IMR-90 (cell line): ENCODE measurements at regions not wholly inside any gene's neighbourhood (a gene's known extent, or its start where the extent isn't known, plus 50 kb on each side); places are given as distances from the start of the nearest gene placed in this dataset.

Experiments
- ATAC-seq: fragments of 200-7000 bp; cut with Tn5 transposase; 2 replicates; pipeline ENCODE4 v1.9.1; 2020; ENCODE audit warnings: low read depth, mild to moderate bottlenecking, moderate library complexity
- BruUV-seq: library from RNA; stranded (reverse); fragments of 400-500 nt; replicated peaks from 2 replicates; lab custom pipeline; 2021; lab: Mats Ljungman, UMichigan
- CTCF ChIA-PET: fragments of 300-600 bp; formaldehyde crosslinking; extraction: SDS; loops from one replicate; lab custom pipeline; 2021; ENCODE audit warnings: antibody characterized with exemption; lab: Yijun Ruan, JAX
- POLR2A ChIA-PET: fragments of 300-600 bp; sonication (Branson Sonifier 250); formaldehyde crosslinking; loops from one replicate; lab custom pipeline; 2022; ENCODE audit warnings: antibody characterized with exemption; ENCODE audit not compliant: unreplicated experiment; lab: Charles Lee
- DNase-seq: peaks from one replicate; pipeline ENCODE4 v3.0.0; 2013
- H2AFZ ChIP-seq: replicated peaks from 2 replicates; pipeline ENCODE3; 2013; ENCODE audit warnings: low read length, mild to moderate bottlenecking; ENCODE audit not compliant: poor library complexity
- H2AK5ac ChIP-seq: 2 replicates; pipeline ENCODE4 v1.6.1; 2013; ENCODE audit warnings: low read depth, low read length, inconsistent platforms
- H2AK9ac ChIP-seq: replicated peaks from 2 replicates; pipeline ENCODE3; 2013; ENCODE audit warnings: mild to moderate bottlenecking, low read depth, low read length, moderate library complexity; ENCODE audit not compliant: poor library complexity
- H2BK120ac ChIP-seq: 2 replicates; pipeline ENCODE4 v1.6.1; 2013; ENCODE audit warnings: low read depth, low read length, inconsistent platforms
- H2BK15ac ChIP-seq: 3 replicates; pipeline ENCODE4 v1.6.1; 2013; ENCODE audit warnings: low read depth, low read length, inconsistent platforms
- H2BK20ac ChIP-seq: 2 replicates; pipeline ENCODE4 v1.6.1; 2013; ENCODE audit warnings: low read depth, mild to moderate bottlenecking, inconsistent platforms, low read length, moderate library complexity
- H2BK5ac ChIP-seq: 2 replicates; pipeline ENCODE4 v1.6.1; 2013; ENCODE audit warnings: mild to moderate bottlenecking, low read depth, low read length, inconsistent platforms; ENCODE audit not compliant: poor library complexity, severe bottlenecking
- H3K14ac ChIP-seq: replicated peaks from 2 replicates; pipeline ENCODE4 v1.6.1; 2013; ENCODE audit warnings: low read depth, low read length, inconsistent platforms
- H3K18ac ChIP-seq: 2 replicates; pipeline ENCODE4 v1.6.1; 2013; ENCODE audit warnings: low read depth, low read length, control low read depth
- H3K23ac ChIP-seq: 2 replicates; pipeline ENCODE4 v1.6.1; 2013; ENCODE audit warnings: low read depth, low read length, inconsistent platforms
- H3K27ac ChIP-seq: 2 replicates; pipeline ENCODE4 v1.5.1; 2013; ENCODE audit warnings: mild to moderate bottlenecking, control low read depth, low read length; ENCODE audit not compliant: insufficient read depth
- H3K27me3 ChIP-seq: 2 replicates; pipeline ENCODE4 v1.6.1; 2013; ENCODE audit warnings: low read length; ENCODE audit not compliant: control insufficient read depth, insufficient read depth
- H3K36me3 ChIP-seq: 2 replicates; pipeline ENCODE4 v1.6.1; 2013; ENCODE audit warnings: low read length, mixed read lengths; ENCODE audit not compliant: control insufficient read depth, insufficient read depth
- H3K4ac ChIP-seq: 2 replicates; pipeline ENCODE4 v1.6.1; 2013; ENCODE audit warnings: low read depth, low read length, inconsistent platforms
- H3K4me1 ChIP-seq: 2 replicates; pipeline ENCODE4 v1.6.1; 2013; ENCODE audit warnings: low read length, mixed read lengths; ENCODE audit not compliant: control insufficient read depth, insufficient read depth
- H3K4me2 ChIP-seq: 2 replicates; pipeline ENCODE4 v1.6.1; 2013; ENCODE audit warnings: low read depth, mild to moderate bottlenecking, control low read depth, low read length, moderate library complexity
- H3K4me3 ChIP-seq: 2 replicates; pipeline ENCODE4 v1.5.1; 2013; ENCODE audit warnings: low read depth, mild to moderate bottlenecking, control low read depth, low read length, moderate library complexity; ENCODE audit not compliant: insufficient read depth
- H3K56ac ChIP-seq: 2 replicates; pipeline ENCODE4 v1.6.1; 2013; ENCODE audit warnings: low read length, inconsistent platforms; ENCODE audit not compliant: insufficient read depth; ENCODE audit errors: extremely low read depth
- H3K79me1 ChIP-seq, 2 experiments: 2 replicates each; pipeline ENCODE4 v1.6.1; 2013; ENCODE audit warnings: low read length in 2 of 2, inconsistent platforms in 1 of 2, low read depth in 1 of 2
- H3K9ac ChIP-seq: 2 replicates; pipeline ENCODE4 v1.6.1; 2013; ENCODE audit warnings: low read depth, low read length, control low read depth
- H3K9me1 ChIP-seq: 2 replicates; pipeline ENCODE4 v1.6.1; 2013; ENCODE audit warnings: low read length, inconsistent platforms; ENCODE audit not compliant: insufficient read depth
- H3K9me3 ChIP-seq: 2 replicates; pipeline ENCODE4 v1.6.1; 2013; ENCODE audit warnings: low read length; ENCODE audit not compliant: control insufficient read depth, insufficient read depth
- H4K20me1 ChIP-seq: 2 replicates; pipeline ENCODE4 v1.6.1; 2013; ENCODE audit warnings: low read length, inconsistent platforms; ENCODE audit not compliant: insufficient read depth
- H4K5ac ChIP-seq: 2 replicates; pipeline ENCODE4 v1.6.1; 2013; ENCODE audit warnings: mild to moderate bottlenecking, low read depth, low read length, control low read depth
- H4K8ac ChIP-seq, 2 experiments: 2 replicates each; pipeline ENCODE4 v1.6.1; 2013; ENCODE audit warnings: low read depth in 2 of 2, low read length in 2 of 2, control low read depth in 1 of 2, inconsistent platforms in 1 of 2
- H4K91ac ChIP-seq: 2 replicates; pipeline ENCODE4 v1.6.1; 2013; ENCODE audit warnings: low read depth, low read length, inconsistent platforms; ENCODE audit not compliant: insufficient read depth
- BHLHE40 ChIP-seq: fragments of 150-350 bp; IDR thresholded peaks from 2 replicates; pipeline ENCODE4 v1.6.1; 2016; ENCODE audit warnings: mild to moderate bottlenecking, low read depth, low read length
- CEBPB ChIP-seq: IDR thresholded peaks from 2 replicates; pipeline ENCODE4 v1.6.1; 2012; ENCODE audit warnings: low read depth, low read length, improper control_type of control experiment
- CHD1 ChIP-seq: IDR thresholded peaks from 2 replicates; pipeline ENCODE4 v1.6.1; 2012; ENCODE audit warnings: low read depth, low read length, improper control_type of control experiment
- CTCF ChIP-seq: conservative IDR thresholded peaks from 2 replicates; pipeline ENCODE4 v1.5.1; 2012; ENCODE audit warnings: mild to moderate bottlenecking, low read depth, low read length, improper control_type of control experiment
- ELK1 ChIP-seq: fragments of 150-350 bp; IDR thresholded peaks from 2 replicates; pipeline ENCODE4 v1.6.1; 2016; ENCODE audit warnings: low read depth, mild to moderate bottlenecking, low read length, moderate library complexity, borderline replicate concordance
- FOS ChIP-seq: fragments of 150-350 bp; IDR thresholded peaks from 2 replicates; pipeline ENCODE4 v1.6.1; 2016; ENCODE audit warnings: low read depth, low read length
- MAFK ChIP-seq: IDR thresholded peaks from 2 replicates; pipeline ENCODE4 v1.6.1; 2012; ENCODE audit warnings: low read depth, low read length, improper control_type of control experiment
- MAZ ChIP-seq: IDR thresholded peaks from 2 replicates; pipeline ENCODE4 v1.6.1; 2012; ENCODE audit warnings: low read depth, mild to moderate bottlenecking, low read length, improper control_type of control experiment, moderate library complexity, borderline replicate concordance
- MXI1 ChIP-seq: IDR thresholded peaks from 2 replicates; pipeline ENCODE4 v1.6.1; 2012; ENCODE audit warnings: low read depth, mild to moderate bottlenecking, low read length, moderate library complexity, borderline replicate concordance
- RCOR1 ChIP-seq: IDR thresholded peaks from 2 replicates; pipeline ENCODE4 v1.6.1; 2012; ENCODE audit warnings: mild to moderate bottlenecking, low read length, improper control_type of control experiment; ENCODE audit not compliant: insufficient replicate concordance
- RFX5 ChIP-seq: IDR thresholded peaks from 2 replicates; pipeline ENCODE4 v1.8.0; 2012; ENCODE audit warnings: low read depth, mild to moderate bottlenecking, low read length, moderate library complexity
- SMC3 ChIP-seq: fragments of 150-350 bp; IDR thresholded peaks from 2 replicates; pipeline ENCODE4 v1.6.1; 2016; ENCODE audit warnings: low read depth, mild to moderate bottlenecking, antibody characterized with exemption, low read length, moderate library complexity
- USF2 ChIP-seq: fragments of 150-350 bp; IDR thresholded peaks from 2 replicates; pipeline ENCODE4 v1.6.1; 2017; ENCODE audit warnings: mild to moderate bottlenecking, antibody characterized with exemption, low read length, low read depth
- WGBS, 2 experiments: methylation state at CpG; one replicate each; pipeline versions ENCODE4 v1.1.5 to v1.1.7; 2013; ENCODE audit warnings: missing lambda C conversion rate in 2 of 2; ENCODE audit not compliant: insufficient read length in 1 of 2; ENCODE audit errors: extremely low coverage in 2 of 2; 5-methylcytosine and 5-hydroxymethylcytosine counted together
- dilution Hi-C: fragments of 300-500 bp; cut with HindIII; formaldehyde crosslinking; loops from one replicate; pipeline ENCODE4 v1.14.3; 2018; ENCODE audit warnings: low sequenced_read_pairs; ENCODE audit not compliant: unreplicated experiment
- in situ Hi-C: fragments of 300-500 bp; cut with MboI; formaldehyde crosslinking; loops from 3 replicates; pipeline ENCODE4 v1.14.3; 2019; ENCODE audit warnings: low sequenced_read_pairs, inconsistent platforms, mixed read lengths
- intact Hi-C: fragments of 100-400 bp; cut with micrococcal nuclease; formaldehyde crosslinking; loops from 2 replicates; pipeline ENCODE4 v1.10.0; 2022

GRCh38 chr2:104766683-104767082 lies 87.2 kb upstream of the POU3F3 start:
- no peak overlapping the region for H3K14ac ChIP-seq
- H2AK5ac ChIP-seq, result no peak overlapping the region
- ATAC-seq (no peak), DNase-seq (no peak)
- H3K4me2 ChIP-seq, result no peak overlapping the region
- H3K4ac ChIP-seq, result no peak overlapping the region
- no peak overlapping the region for H4K91ac ChIP-seq
- no peaks in the 10 kb centered on the region for H3K27me3 ChIP-seq
- in situ Hi-C loops, result no loop called here
- H2BK15ac ChIP-seq, result no peak overlapping the region
- no CpG with 5 or more reads among the region's 10 CpGs for WGBS, 2 experiments
- H3K18ac ChIP-seq, result no peak overlapping the region
- ChIA-PET POLR2A (no interaction called here), CTCF (no interaction called here)
- no peaks in the 10 kb centered on the region for H3K9me1 ChIP-seq
- no peak overlapping the region for H2AFZ ChIP-seq
- no peak overlapping the region for H2BK5ac ChIP-seq
- H3K4me1 ChIP-seq, result no peaks in the 10 kb centered on the region
- no peak for TF ChIP-seq USF2
- no peak for TF ChIP-seq RCOR1
- no peak for TF ChIP-seq SMC3
- no peak for TF ChIP-seq CEBPB
- no peak for TF ChIP-seq MXI1
- no peak for TF ChIP-seq FOS
- TF ChIP-seq RFX5, result no peak
- TF ChIP-seq CTCF, result no peak
- TF ChIP-seq ELK1, result no peak
- TF ChIP-seq MAZ, result no peak
- no peak for TF ChIP-seq MAFK
- TF ChIP-seq CHD1, result no peak
- TF ChIP-seq BHLHE40, result no peak
- H4K8ac ChIP-seq, result no peak overlapping the region
- H3K23ac ChIP-seq, result no peak overlapping the region
- H2BK120ac ChIP-seq, result no peak overlapping the region
- H2BK20ac ChIP-seq, result no peak overlapping the region
- H4K20me1 ChIP-seq, result no peaks in the 10 kb centered on the region
- H3K36me3 ChIP-seq, result no peaks in the 10 kb centered on the region
- no peak overlapping the region for H3K56ac ChIP-seq
- no TSS peak for BruUV-seq
- H4K5ac ChIP-seq, result no peak overlapping the region
- H3K9ac ChIP-seq, result no peak overlapping the region
- dilution Hi-C loops, result no loop called here
- no peak overlapping the region for H2AK9ac ChIP-seq
- peaks cover 8% of the 10 kb centered on the region; the same call in 1 of the 2 replicates for H3K9me3 ChIP-seq
- intact Hi-C loops, result no loop called here
- H3K4me3 ChIP-seq, result no peak overlapping the region
- H3K79me1 ChIP-seq, result no peaks in the 10 kb centered on the region
- no peak overlapping the region for H3K27ac ChIP-seq
